Body of pancreas (tissue), 4 donors: ENCODE measurements at regions not wholly inside any gene's neighbourhood (a gene's known extent, or its start where the extent isn't known, plus 50 kb on each side); places are given as distances from the start of the nearest gene placed in this dataset.

Source experiments
- ATAC-seq: fragments of 150-250 bp; one replicate; pipeline ENCODE4 v1.9.1; 2016
- DNase-seq, 4 donors: peaks; one replicate each; pipeline ENCODE4 v3.0.0-alpha.2; 2019
- H3K27ac ChIP-seq, 4 donors: fragments of 200-600 bp; sonication (generic); 1 replicate in 3 of 4; 2 replicates in 1 of 4; pipeline versions ENCODE4 v1.5.1 to v1.6.1; 2016 to 2019; ENCODE audit warnings: mild to moderate bottlenecking in 1 of 4, mixed read lengths in 1 of 4, moderate library complexity in 1 of 4
- H3K27me3 ChIP-seq, 2 donors: fragments of 200-600 bp; sonication (generic); one replicate each; pipeline ENCODE4 v1.6.0; 2016; ENCODE audit warnings: mild to moderate bottlenecking in 1 of 2
- H3K36me3 ChIP-seq, 2 donors: fragments of 200-600 bp; sonication (generic); replicated peaks in 1 of 2; 2 replicates each; pipeline ENCODE4 v1.5.1; 2016; ENCODE audit warnings: low read depth in 2 of 2; ENCODE audit not compliant: insufficient read depth in 1 of 2
- H3K4me1 ChIP-seq: fragments of 200-600 bp; sonication (generic); one replicate; pipeline ENCODE4 v1.6.0; 2016
- H3K4me3 ChIP-seq, 2 donors: fragments of 200-600 bp; sonication (generic); 1 replicate in 1 of 2; 2 replicates in 1 of 2; pipeline ENCODE4 v1.5.1; 2016 to 2019
- H3K9me3 ChIP-seq, 3 donors: fragments of 200-600 bp; sonication (generic); 1 replicate in 2 of 3; 2 replicates in 1 of 3; pipeline ENCODE4 v1.5.1; 2016
- CTCF ChIP-seq, 7 experiments: fragments of 450-650 bp in 4 of 7; fragments of 200-600 bp in 3 of 7; sonication (generic) in 3 of 7; IDR thresholded peaks; one replicate each; pipeline ENCODE4 v1.5.1; 2016 to 2019; ENCODE audit warnings: antibody characterized with exemption in 7 of 7
- POLR2A ChIP-seq, 3 donors: fragments of 450-650 bp; IDR thresholded peaks; one replicate each; pipeline ENCODE4 v1.6.1; 2016; ENCODE audit warnings: antibody characterized with exemption in 3 of 3, mild to moderate bottlenecking in 2 of 3
- WGBS, 2 donors: methylation state at CpG; one replicate each; pipeline ENCODE4 v1.1.5; 2017; 5-methylcytosine and 5-hydroxymethylcytosine counted together
- intact Hi-C: fragments of 100-400 bp; cut with DNase I; formaldehyde crosslinking; loops from one replicate; pipeline ENCODE4 v1.15.1; 2023

- peak overlapping the region in 2 of 4 donors; percentile 58 to 60 for H3K27ac ChIP-seq
- no peak overlapping the region for H3K4me3 ChIP-seq
- ATAC-seq = no peak
- H3K36me3 ChIP-seq = no peaks in the 10 kb centered on the region
- TF ChIP-seq CTCF (IDR thresholded peaks at IDR 0.05) = no peak
- TF ChIP-seq POLR2A (IDR thresholded peaks at IDR 0.05) = no peak
- no peak for DNase-seq
- H3K4me1 ChIP-seq = peaks cover 22% of the 10 kb centered on the region
- H3K9me3 ChIP-seq = no peaks in the 10 kb centered on the region
- WGBS, 2 donors = 79 to 94% methylated on average over 2 to 3 of the region's 3 CpGs
- intact Hi-C loops = no loop called here
- no peaks in the 10 kb centered on the region for H3K27me3 ChIP-seq
These were observed 142.0 kb downstream of the SCARB1 start for GRCh38 chr12:124721501-124722162.

GRCh38 chr12:124720681-124721500, 142.8 kb downstream of the SCARB1 start:
- Histone ChIP-seq H3K36me3 (no peaks in the 10 kb centered on the region), H3K27me3 (no peaks in the 10 kb centered on the region), H3K9me3 (no peaks in the 10 kb centered on the region), H3K27ac (peak overlapping the region; percentile 28 to 60 (median 49)), H3K4me1 (peaks cover 14% of the 10 kb centered on the region), H3K4me3 (no peak overlapping the region)
- WGBS, 2 donors = 50 to 51% methylated on average over 16 of the region's 16 CpGs
- TF ChIP-seq CTCF (IDR thresholded peaks at IDR 0.05) = no peak
- peak in 1 of 3 donors; percentile 11 for TF ChIP-seq POLR2A (IDR thresholded peaks at IDR 0.05)
- DNase-seq = peak; percentile 29 to 62 (median 46)
- ATAC-seq = peak; percentile 76
- intact Hi-C loops = no loop called here

GRCh38 chr12:124720004-124720680, 143.5 kb downstream of the SCARB1 start:
- Histone ChIP-seq H3K4me1 (peaks cover 13% of the 10 kb centered on the region), H3K27ac (peak overlapping the region; percentile 19 to 60 (median 49)), H3K36me3 (no peaks in the 10 kb centered on the region), H3K4me3 (no peak overlapping the region), H3K9me3 (no peaks in the 10 kb centered on the region), H3K27me3 (no peaks in the 10 kb centered on the region)
- intact Hi-C loops = no loop called here
- TF ChIP-seq CTCF (IDR thresholded peaks at IDR 0.05) (peak in 2 of 7 experiments; percentile 16 to 31), POLR2A (IDR thresholded peaks at IDR 0.05) (no peak)
- 58 to 66% methylated on average over 14 of the region's 14 CpGs for WGBS, 2 donors
- ATAC-seq = peak; percentile 42
- no peak for DNase-seq

GRCh38 chr12:124719231-124719630, 144.4 kb downstream of the SCARB1 start:
- Histone ChIP-seq H3K27me3 (no peaks in the 10 kb centered on the region), H3K27ac (peak overlapping the region in 1 of 4 donors; percentile 58), H3K4me3 (no peak overlapping the region), H3K9me3 (no peaks in the 10 kb centered on the region), H3K4me1 (peaks cover 13% of the 10 kb centered on the region), H3K36me3 (no peaks in the 10 kb centered on the region)
- no peak for ATAC-seq
- intact Hi-C loops = no loop called here
- no peak for DNase-seq
- 76 to 83% methylated on average over 4 to 12 of the region's 12 CpGs for WGBS, 2 donors
- TF ChIP-seq POLR2A (IDR thresholded peaks at IDR 0.05) (no peak), CTCF (IDR thresholded peaks at IDR 0.05) (no peak)
